HEK293T (cell line): ENCODE measurements at regions not wholly inside any gene's neighbourhood (a gene's known extent, or its start where the extent isn't known, plus 50 kb on each side); places are given as distances from the start of the nearest gene placed in this dataset.

ENCODE experiments used
- BHLHE40 ChIP-seq: fragments of 450-650 bp; IDR thresholded peaks from 2 replicates; pipeline ENCODE4 v1.6.1; 2016; ENCODE audit warnings: mild to moderate bottlenecking, moderate library complexity, borderline replicate concordance
- FOXK2 ChIP-seq: fragments of 450-650 bp; IDR thresholded peaks from 2 replicates; pipeline ENCODE4 v1.6.1; 2016; ENCODE audit warnings: mild to moderate bottlenecking
- FOXM1 ChIP-seq: fragments of 450-650 bp; IDR thresholded peaks from 2 replicates; pipeline ENCODE4 v1.6.1; 2017; ENCODE audit warnings: mild to moderate bottlenecking, borderline replicate concordance
- HDGF ChIP-seq: fragments of 450-650 bp; IDR thresholded peaks from 2 replicates; pipeline ENCODE4 v1.6.1; 2017; ENCODE audit warnings: antibody characterized with exemption, borderline replicate concordance
- L3MBTL2 ChIP-seq: fragments of 450-650 bp; conservative IDR thresholded peaks from 2 replicates; pipeline ENCODE4 v1.6.1; 2016; ENCODE audit warnings: mild to moderate bottlenecking
- NFRKB ChIP-seq: fragments of 450-650 bp; IDR thresholded peaks from 2 replicates; pipeline ENCODE4 v1.6.1; 2016; ENCODE audit warnings: mild to moderate bottlenecking, moderate library complexity
- SP1 ChIP-seq: fragments of 450-650 bp; IDR thresholded peaks from 2 replicates; pipeline ENCODE4 v1.6.1; 2017
- SUZ12 ChIP-seq: fragments of 450-650 bp; IDR thresholded peaks from 2 replicates; pipeline ENCODE4 v1.6.1; 2016; ENCODE audit warnings: mild to moderate bottlenecking
- ZNF384 ChIP-seq: fragments of 450-650 bp; IDR thresholded peaks from 2 replicates; pipeline ENCODE4 v1.6.1; 2016

- no peak for TF ChIP-seq L3MBTL2
- TF ChIP-seq FOXM1 = no peak
- no peak for TF ChIP-seq HDGF
- no peak for TF ChIP-seq BHLHE40
- TF ChIP-seq FOXK2 = no peak
- no peak for TF ChIP-seq ZNF384
- no peak for TF ChIP-seq SP1
- no peak for TF ChIP-seq SUZ12
- TF ChIP-seq NFRKB = no peak
Measured at GRCh38 chr7:10739401-10739800, 234.3 kb upstream of the PHF14 start.
